HTR-8/SVneo (cell line): ENCODE measurements at regions not wholly inside any gene's neighbourhood (a gene's known extent, or its start where the extent isn't known, plus 50 kb on each side); places are given as distances from the start of the nearest gene placed in this dataset.

ENCODE experiments used
- DNase-seq: peaks from one replicate; pipeline ENCODE4 v3.0.0; 2011; ENCODE audit warnings: low spot score, mixed read lengths; ENCODE audit not compliant: insufficient read length
- FAIRE-seq: peaks from 2 replicates; lab custom pipeline; 2011; peaks lifted over from hg19 to GRCh38; lab: Jason Lieb, UNC

DNA sequence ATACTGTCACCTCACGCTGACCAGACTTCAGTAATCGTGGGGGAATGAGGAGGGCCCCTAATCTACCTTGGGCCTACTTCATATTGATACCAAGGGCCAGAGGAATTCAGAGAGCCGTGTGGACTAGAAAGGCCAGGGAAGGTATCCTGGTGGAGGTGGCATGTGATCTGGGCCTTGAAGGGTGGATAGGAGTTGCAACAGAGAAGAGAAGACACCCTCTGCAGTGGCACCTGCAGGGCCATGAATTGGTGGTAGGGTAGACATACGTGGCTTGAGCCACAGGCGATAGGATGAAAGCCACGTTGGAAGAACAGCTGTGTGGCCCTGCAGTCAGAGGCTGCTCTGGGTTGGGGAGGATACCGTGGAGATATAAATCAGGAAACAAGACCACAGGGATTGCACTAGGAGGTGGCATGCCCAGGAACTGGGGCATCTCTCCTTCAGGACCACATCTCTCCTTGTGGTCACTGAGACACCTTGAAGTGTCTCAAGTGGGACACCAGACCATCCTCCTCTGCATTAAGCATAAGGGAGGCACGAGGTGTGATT lies 141.4 kb downstream of the CYP26B1 start:
- no peak for FAIRE-seq
- DNase-seq = no peak

DNA sequence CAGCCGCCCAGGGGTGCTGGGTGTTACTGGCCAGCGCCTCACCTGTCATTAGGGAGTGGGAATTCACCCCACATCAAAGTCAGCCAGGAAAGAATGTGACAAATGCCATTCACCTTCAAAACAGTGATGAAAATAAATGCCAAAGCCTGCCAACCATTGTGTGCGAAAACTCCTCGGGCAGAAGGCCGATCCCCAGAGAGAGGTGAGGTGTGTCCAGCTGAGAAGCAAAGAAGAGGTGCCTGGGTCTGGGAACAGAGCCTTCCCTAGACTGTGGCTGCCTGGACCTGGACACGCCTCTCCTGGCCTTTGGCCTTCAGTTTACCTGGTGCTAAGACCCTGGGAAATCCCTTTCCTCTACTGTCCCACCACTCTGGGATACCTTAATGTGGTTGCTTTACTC lies 142.7 kb downstream of the CYP26B1 start:
- DNase-seq = no peak
- no peak for FAIRE-seq

DNA sequence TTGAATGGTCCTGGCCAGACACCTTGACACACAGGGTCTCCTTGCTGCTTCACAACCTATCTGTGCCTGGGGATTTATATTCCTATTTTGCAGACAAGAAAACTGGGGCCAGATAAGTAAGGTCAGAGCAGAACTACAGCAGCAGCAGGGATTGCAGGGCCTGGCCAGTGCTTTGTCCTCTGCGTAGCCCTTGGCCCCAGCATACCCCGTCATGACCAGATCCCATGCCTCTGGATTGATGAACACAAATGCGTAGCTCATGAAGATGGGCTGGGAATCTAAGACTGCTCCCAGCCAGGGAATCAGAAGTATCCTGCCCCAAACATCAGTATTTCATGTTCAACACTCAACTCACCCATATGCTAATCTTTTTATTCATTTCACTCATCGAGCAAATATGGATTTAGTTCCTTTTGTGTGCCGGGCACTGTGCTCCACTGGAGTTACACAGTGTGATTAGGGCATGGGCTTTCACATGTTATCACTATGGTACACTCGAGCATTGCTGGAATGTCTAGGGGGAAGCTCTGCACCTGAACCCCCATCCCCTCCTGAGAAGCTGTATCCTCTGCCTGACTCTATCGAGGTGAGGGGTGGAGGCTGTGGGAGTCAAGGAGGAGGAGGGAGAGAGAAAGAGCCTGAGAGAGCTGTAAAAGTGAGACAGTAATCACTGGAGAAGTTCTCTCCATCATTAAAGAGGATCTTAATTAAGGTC lies 143.3 kb downstream of the CYP26B1 start:
- DNase-seq = no peak

DNA sequence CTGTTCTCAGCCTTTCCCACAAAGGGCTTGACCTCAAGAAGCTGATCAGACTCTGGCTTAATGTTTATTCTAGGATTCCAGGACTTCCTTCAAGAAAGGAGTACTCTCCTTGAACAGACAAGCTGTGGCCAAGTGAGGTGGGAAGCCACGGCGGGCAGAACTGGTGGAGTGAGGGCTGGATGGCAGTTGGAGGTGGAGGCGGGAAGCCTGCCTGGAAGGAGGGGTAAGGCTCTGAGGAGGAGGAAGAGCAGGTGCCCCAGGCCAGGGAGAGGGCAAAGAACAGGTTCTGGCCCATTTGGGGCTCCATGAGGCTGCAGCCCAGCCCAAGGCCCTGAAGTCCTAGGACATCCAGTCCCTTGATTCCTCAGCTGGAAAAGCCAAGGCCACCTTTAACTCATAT lies 143.9 kb downstream of the CYP26B1 start:
- FAIRE-seq = no peak
- DNase-seq = no peak

More for the DNA sequence above, 143.3 kb downstream of the CYP26B1 start:
- FAIRE-seq = no peak

DNA sequence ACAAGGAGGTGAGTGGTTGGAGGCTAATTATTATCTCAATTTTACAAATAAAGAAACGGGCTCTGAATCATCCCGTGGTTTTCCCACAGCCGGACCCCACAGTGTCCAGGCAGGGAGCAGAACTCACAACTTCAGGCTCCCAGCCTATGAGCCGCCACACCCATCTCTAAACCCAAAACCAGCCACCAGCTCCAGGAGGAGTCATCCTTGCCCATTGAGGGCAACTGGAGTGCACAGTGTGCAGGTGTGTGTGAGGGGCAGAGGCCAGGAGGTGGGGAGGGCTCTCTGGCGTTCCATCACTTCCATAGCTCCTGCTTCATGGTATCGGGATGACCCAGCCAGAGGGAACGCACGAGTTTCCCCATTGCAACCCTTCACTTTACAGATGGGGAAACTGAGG lies 144.5 kb downstream of the CYP26B1 start:
- DNase-seq (no peak), FAIRE-seq (no peak)

DNA sequence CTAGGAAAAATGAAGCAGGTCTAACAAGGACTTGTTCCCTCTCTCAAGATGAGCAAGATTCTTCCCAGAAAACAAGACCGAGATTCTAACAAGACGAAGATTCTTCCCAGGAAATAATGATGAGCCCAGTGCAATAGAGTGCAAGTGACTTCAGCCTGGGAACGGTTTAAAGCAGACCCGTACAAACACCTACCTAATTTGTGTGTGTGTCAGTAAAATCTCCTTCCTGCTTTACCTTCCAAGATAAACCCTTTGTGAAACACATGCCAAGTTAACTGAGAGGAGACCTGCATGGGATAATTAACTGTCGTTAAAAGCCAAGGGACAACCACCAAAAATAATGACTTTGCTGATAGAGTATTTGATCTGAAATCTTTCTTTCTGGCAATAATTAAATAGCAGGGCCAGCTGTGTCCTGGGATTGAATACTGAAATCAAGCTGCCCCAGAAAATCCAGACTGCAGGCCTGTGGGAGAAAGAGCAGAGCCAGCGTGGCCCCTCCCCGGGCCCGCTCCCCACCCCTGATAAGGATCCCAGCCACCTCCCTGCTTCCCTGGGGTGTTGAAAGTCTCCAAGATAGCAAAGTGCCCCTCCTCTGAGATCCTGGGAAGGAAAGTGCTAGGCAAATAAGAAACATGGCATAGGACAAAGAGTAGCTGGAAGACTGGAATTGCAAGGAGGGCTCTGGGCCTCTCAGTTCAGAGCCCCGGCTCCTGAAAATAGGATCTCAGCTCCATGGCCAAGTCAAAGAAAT lies 145.5 kb downstream of the CYP26B1 start:
- DNase-seq = no peak
- FAIRE-seq = no peak

DNA sequence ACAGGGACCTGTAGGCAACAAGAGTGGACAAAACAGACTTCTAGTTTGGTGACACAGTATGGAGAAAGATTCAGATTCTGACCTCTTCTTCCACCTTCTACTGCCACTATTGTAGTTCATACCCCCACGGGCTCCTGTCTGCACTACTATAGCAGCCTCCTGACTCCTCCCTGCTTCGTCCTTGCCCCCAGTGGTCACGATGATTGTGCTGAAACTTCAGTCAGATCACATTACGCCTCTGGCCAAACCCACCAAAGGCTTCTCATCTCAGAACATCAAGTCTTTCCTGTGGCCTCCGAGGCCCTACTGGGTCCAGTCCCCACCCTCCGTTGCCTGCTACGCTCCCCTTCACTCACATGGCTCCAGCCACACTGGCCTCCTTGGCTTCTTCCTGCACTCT lies 147.6 kb downstream of the CYP26B1 start:
- no peak for DNase-seq
- no peak for FAIRE-seq

DNA sequence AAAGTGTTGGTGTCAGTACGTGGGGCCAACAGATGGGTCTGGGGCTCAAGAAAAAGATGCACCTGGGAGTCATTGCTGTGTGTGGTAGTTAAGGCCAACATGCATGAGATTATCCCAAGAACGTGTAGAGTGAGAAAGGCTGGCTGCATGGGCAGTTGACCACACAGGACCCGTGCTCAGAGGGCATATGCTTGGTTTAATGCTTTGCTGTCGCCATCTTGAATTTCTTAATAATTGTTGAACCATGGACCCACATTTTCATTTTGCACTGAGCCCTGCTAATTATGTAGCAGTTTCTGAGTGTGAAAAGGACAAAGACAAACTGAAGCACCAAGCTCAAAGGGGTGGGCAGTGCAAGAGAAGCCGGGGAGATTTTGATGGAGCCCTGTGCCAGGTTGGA lies 148.1 kb downstream of the CYP26B1 start:
- DNase-seq (no peak), FAIRE-seq (no peak)

DNA sequence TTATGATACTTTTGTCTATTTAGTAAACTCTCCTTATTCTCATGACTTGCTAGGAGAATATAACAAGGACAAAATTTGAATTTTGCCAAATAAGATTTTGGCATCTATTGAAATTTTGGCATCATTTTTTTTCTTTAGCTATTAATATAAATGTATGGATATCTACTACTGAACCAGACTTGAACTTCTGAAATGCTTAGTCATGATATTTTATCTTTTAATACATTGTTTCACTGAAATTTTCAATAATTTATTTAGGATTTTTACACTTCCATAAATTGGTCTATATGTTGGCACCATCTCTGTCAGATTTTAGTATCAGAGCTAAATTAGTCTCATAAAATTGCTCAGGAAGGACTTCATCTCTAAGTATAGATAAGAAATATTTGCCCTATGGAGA lies 149.8 kb downstream of the CYP26B1 start:
- DNase-seq = no peak
- no peak for FAIRE-seq

DNA sequence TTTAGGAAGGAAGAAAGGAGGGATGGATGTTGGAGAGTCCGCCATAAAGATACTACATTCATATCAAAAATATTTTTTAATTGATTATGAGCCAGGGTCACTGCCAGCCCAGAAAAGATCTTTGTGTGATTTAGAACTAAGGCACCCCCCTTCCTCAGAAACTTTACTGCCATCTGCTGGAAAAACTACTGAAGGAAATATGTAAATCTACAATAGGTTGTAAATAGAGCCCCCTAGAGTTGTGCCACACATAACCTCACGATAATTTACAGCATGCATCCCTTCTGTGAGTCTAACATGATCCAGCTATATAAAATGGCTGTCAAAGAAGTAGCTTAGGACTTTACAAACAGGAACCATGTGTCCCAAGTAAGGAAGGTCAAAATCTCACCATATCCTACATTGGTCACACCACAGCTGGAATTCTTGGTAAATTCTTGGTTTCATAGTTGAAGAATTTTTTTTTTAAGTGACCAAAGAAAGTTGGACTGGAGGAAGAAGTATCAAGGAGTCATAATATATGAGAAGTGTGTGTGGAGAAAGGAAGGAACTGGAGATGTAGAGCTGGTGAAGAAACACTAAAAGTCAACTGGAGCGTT lies 152.5 kb downstream of the CYP26B1 start:
- DNase-seq (peak; percentile 44), FAIRE-seq (peak; percentile 28)

DNA sequence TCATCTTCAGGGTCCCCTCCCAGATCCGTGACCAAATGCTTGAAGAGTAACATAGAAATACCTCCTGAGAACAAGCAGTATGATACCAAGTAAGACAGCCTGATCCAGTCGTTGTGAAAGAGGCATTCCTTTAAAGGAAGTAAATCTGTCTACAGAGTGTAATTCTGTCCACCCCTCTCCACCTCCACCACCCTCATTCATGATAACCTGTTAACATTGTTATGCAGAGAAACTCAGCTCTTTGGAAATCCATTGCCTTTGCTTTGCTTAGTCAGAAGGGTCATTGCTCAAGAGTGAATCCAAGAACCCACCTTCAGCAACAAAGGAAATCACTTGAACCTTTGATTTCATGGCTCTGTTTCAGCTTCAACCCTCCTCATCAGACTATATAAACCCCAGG lies 155.6 kb downstream of the CYP26B1 start:
- DNase-seq = no peak
- FAIRE-seq = no peak

DNA sequence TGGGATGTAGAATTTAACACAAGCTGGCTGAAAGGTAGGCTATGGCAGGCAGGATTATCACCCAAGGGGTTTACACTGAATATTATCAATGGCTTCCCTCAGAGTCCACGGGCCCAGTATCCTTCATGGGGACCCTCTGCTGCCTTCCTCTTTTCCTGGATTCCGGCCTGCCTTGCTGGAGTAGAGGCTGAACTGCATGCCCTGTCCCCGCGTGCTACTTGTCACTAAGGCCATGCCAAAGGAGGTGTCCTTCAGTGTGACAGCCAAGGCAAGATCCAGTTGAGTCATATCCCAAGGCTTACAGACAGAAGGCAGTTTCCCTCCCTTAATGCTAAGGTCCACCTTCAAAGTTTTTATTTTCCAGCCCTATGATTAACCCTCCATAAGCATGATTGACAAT lies 156.3 kb downstream of the CYP26B1 start:
- DNase-seq = no peak
- FAIRE-seq = peak; percentile 44

DNA sequence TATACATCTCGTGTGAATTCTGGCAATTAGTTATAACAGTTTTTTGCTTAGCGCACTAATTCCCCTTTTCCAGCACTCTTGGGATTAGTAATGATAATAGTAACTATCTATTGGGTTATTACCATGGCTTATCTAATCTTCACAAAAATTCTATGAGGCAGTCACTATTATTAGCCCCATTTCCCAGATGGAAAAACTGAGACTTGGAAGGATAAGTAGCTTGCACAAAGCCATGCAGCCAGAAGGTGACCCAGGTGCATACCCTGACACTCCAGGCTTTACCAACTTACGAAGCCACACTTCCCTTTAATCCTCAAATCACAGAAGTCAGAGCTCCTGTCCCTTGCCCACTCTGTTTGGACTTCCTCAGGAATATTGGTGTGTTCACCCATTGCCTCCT lies 156.8 kb downstream of the CYP26B1 start:
- DNase-seq (no peak), FAIRE-seq (no peak)

DNA sequence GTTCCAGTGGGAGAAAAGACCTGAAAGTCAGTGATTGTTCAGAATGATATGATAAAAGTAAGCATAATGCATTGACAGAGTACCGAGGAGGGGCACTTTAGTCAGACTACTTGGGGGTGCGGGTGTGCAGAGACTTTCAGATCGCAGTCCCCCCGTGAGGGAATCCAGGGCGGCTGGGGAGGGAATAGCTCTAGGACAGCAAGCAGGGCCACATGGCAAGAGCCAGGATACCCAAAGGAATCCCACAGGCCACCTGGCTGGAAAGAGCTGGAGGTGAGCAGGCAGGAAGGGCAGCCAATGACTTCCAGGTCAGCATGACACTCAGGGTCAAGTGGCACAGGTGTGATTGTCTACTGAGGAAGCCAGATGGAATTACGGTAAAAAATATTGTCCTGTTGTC lies 157.5 kb downstream of the CYP26B1 start:
- DNase-seq = no peak
- no peak for FAIRE-seq

DNA sequence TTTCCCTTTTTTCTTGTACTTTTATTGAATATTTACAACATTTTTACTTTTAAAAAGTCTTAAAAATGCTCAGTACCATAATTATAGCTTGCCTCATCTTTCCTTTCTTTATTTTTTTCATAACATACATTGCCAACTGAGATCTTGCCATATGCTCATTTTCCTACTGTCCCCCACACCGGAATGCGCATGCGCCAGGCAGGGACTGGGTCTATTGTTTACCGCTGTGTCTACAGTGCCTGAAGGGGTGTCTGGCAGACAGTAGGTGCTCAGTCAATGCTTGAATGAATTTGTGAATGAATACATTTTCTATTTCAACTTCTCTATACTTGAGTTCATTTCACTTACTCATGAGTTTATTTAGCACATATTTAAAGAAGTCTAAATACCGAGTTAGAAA lies 158.0 kb downstream of the CYP26B1 start:
- no peak for FAIRE-seq
- DNase-seq = no peak

DNA sequence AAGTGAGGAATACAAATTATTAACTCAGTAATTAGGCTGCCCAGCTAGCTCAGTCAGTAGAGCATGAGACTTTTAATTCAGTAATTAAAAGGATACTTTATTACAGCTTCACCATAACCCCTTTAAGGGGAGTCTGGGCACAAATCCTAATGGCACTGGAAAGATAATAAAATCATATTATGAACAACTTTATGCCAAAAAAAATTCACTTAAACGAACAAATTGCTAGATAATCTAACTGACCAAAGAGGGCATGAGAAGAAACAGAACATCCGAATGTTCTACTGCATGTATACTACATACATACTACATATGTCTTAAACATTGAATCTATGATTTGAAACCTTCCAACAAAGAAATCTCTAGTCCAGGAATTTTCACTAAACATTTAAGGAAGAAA lies 159.5 kb downstream of the CYP26B1 start:
- DNase-seq (no peak), FAIRE-seq (no peak)

DNA sequence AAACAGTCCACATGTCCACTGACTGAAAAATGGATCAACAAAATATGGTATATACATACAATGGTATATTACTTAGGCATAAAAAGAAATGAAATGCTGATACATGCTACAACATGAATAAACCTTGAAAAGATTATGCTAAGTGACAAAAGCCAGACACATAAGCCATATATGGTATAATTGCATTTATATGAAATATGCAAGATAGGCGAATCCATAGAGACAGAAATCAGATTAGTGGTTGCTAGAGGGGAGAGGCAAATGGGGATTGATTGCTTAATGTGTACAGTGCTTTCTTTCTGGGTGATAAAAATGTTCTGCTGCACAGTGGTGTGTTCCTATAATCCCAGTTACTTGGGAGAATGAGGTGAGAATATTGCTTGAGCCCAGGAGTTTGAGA lies 171.0 kb downstream of the CYP26B1 start:
- DNase-seq = no peak
- FAIRE-seq = no peak

DNA sequence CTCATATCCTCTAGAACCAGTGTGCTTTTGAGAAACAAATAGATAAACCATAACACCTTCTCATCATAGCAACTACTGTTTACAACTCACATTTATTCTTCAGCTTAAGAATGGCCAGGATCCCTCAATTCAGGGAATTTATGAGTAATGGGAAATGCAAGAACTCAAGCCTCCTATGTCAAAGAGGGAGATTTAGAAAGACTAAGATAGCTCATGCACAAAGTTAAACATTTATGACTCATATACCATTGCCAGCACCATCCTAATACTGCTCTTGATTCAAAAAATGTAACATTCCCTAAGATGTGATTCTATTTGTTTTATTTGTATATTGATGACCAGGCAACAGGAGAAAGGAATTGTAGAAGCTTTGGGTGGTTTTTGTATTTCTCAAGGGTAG lies 172.8 kb downstream of the CYP26B1 start:
- no peak for DNase-seq
- FAIRE-seq = no peak

DNA sequence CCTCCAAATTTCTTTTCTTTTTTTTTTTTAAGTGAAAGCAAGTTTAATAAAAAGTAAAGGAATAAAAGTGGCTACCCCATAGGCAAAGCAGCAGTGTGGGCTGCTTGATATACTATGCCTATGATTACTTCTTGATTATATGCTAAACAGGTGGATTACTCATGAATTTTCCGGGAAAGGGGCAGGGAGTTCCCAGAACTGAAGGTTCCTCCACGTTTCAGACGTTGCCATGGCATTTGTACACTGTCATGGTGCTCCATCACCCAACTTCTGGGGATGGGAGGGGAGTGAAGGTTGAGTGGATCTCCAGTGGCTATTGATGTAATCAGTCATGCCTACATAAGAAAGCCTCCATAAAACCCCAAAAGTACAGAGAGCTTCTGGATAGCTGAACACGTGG lies 176.2 kb downstream of the CYP26B1 start:
- FAIRE-seq (no peak), DNase-seq (no peak)

DNA sequence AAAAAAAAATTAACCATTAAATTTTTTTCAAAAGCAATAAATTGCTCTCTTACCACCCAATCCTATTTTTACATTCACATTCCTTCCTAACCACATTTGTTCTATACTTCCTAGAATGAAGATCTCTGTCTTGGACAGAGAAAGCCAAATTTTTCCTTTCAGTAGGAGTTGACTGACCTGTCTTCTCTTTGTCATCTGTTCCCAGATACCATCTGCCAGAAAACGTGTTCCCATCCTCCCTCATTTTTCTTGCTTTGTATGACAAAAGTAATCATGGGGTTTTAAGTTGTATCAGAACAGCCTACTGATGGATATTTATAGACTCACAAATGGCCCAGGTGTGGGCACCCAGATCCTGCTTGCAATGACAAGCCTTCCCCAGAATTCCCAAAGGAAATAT lies 182.1 kb downstream of the CYP26B1 start:
- no peak for FAIRE-seq

More for the DNA sequence above, 182.1 kb downstream of the CYP26B1 start:
- no peak for DNase-seq
